ENCODE measurements at regions not wholly inside any gene's neighbourhood (a gene's known extent, or its start where the extent isn't known, plus 50 kb on each side); places are given as distances from the start of the nearest gene placed in this dataset.
A peak's percentile ranks its signal among the peaks of the same experiment; 100 is the strongest.

DNA sequence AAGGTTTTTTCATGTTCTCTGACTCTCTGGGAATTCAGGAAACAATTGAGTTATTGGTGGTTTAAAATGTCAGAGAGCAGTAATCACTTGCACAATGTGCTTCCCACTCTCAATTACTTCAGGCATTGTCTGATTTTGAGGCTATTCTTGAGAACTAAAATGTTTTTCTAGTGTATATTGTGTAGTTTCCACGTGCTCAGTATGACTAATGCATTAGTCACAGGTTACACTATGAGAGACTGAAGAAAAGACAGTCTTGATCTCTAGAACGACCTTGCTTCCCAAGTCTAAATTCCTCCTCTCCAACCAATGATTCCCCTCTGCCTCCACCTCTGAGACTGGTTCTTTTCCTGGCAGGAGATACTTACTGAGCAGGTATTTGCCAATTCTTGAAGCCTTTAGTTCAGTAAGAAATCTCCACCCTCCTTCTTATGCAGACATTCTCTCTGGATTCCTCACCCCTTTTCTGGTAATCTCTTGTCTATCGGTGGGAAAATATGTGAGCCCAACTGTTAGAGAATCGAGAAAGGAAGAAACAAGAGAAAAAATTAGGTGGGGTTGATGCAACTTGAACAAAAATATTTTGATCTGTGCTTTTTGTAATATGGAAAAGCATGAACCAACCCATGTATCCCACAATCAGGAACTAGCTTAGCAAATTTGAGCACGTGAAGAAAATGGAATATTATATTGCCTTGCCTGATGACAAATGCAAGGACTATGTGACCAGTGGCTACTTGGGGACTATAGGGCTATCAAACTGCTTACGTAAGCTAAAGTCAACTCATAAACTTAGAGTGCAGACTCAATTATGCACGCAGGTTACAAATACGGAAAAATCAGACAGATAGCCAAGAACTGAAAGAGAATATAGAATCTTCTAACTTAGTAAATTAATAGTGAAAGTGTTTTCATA lies 61.1 kb upstream of the SLC22A16 start:
- no peak overlapping the region for H3K4me3 ChIP-seq (ENCODE audit: low read depth, low read length)
- POLR2A ChIA-PET, result no interaction called here
- no peaks in the 10 kb centered on the region for H3K27me3 ChIP-seq (ENCODE audit: control insufficient read depth, insufficient read depth, low read length)
- CTCF ChIA-PET, result interaction anchor here (0.6 to 1.6 kb wide), 2 partner anchors 10 to 403 kb away, joined by 3 to 10 read pairs; no protein-coding TSS in a partner anchor
- peaks cover 12% of the 10 kb centered on the region for H3K9me3 ChIP-seq (ENCODE audit: control insufficient read depth, insufficient read depth, low read length)
- peak overlapping the region; percentile 85 for H3K27ac ChIP-seq (ENCODE audit: low read depth, low read length)
- DNase-seq (ENCODE audit: low read depth, low spot score), result peak; percentile 78
- TF ChIP-seq, protein P1, sequence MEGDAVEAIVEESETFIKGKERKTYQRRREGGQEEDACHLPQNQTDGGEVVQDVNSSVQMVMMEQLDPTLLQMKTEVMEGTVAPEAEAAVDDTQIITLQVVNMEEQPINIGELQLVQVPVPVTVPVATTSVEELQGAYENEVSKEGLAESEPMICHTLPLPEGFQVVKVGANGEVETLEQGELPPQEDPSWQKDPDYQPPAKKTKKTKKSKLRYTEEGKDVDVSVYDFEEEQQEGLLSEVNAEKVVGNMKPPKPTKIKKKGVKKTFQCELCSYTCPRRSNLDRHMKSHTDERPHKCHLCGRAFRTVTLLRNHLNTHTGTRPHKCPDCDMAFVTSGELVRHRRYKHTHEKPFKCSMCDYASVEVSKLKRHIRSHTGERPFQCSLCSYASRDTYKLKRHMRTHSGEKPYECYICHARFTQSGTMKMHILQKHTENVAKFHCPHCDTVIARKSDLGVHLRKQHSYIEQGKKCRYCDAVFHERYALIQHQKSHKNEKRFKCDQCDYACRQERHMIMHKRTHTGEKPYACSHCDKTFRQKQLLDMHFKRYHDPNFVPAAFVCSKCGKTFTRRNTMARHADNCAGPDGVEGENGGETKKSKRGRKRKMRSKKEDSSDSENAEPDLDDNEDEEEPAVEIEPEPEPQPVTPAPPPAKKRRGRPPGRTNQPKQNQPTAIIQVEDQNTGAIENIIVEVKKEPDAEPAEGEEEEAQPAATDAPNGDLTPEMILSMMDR (IDR thresholded peaks at IDR 0.05; ENCODE audit: low read depth, low read length), result no peak

DNA sequence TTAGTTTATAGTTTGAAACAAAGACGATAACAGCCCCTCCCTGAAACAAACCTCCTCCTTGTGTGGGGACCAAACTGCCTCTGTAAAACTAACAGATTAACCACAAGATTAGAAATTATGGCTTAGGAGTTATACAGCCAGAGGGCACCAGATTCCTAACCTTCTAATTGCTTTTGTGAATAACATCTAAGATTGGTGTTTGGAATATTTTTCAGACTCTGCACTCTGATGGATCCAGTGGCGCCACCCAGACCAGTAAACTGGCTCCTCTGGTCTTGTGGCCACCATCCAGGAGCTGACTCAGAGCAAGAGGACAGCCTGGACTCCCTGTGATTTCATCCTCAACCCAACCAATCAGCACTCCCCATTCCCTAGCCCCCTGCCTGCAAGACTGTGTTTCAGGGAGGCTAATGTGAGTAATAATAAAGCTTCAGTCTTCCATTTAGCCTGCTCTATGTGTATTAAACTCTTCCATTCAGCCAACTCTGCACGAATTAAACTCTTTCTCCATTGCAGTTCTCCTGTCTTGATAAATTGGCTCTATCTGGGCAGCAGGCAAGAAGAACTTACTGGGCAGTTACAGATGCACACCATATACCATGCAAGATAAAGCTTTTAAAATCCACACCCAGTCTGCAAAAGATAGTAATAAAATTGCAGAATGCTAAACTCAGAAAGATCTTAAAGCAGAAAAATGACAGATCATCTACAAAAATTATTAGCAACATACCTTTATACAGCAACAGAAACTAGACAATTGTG lies 58.5 kb upstream of the SLC22A16 start:
- no peak overlapping the region for H3K4me3 ChIP-seq (ENCODE audit: low read depth, low read length)
- H3K27me3 ChIP-seq (ENCODE audit: control insufficient read depth, insufficient read depth, low read length), result no peaks in the 10 kb centered on the region
- POLR2A ChIA-PET, result no interaction called here
- peaks cover 19% of the 10 kb centered on the region for H3K9me3 ChIP-seq (ENCODE audit: control insufficient read depth, insufficient read depth, low read length)
- TF ChIP-seq, protein P1 (IDR thresholded peaks at IDR 0.05; ENCODE audit: low read depth, low read length), result no peak
- no peak for DNase-seq (ENCODE audit: low read depth, low spot score)
- H3K27ac ChIP-seq (ENCODE audit: low read depth, low read length), result no peak overlapping the region
- CTCF ChIA-PET, result interaction anchor here (0.6 to 1.2 kb wide), 2 partner anchors 17 to 1218 kb away, joined by 3 to 5 read pairs; no protein-coding TSS in a partner anchor

DNA sequence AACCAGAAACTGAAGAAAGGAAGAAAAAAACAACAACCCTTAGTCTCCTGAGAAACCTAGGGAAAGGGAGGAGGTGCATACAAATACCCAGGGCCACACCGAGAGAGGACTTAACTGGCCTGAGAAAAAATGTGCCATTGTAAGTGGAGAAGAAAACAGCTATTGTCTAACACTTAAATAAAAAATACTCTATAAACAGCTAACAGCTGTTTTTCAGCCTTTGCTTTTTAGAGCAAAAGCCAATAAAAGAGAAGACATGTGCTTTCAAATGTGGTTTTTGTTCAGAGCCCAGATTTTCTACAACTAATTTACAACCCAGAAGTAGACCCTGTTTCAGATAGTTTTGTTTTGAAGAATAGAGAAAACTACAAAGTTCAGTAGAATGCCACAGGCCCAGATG lies 56.0 kb upstream of the SLC22A16 start:
- POLR2A ChIA-PET, result no interaction called here
- Histone ChIP-seq H3K27me3 (ENCODE audit: control insufficient read depth, insufficient read depth, low read length) (no peaks in the 10 kb centered on the region), H3K27ac (ENCODE audit: low read depth, low read length) (no peak overlapping the region), H3K9me3 (ENCODE audit: control insufficient read depth, insufficient read depth, low read length) (peaks cover 15% of the 10 kb centered on the region; the same call in 1 of the 2 replicates), H3K4me3 (ENCODE audit: low read depth, low read length) (no peak overlapping the region)
- DNase-seq (ENCODE audit: low read depth, low spot score), result no peak
- CTCF ChIA-PET, result interaction anchor here (1.4 kb wide), 1 partner anchor 726 kb away, joined by 3 read pairs; a partner anchor contains a TSS
- TF ChIP-seq, protein P1 (IDR thresholded peaks at IDR 0.05; ENCODE audit: low read depth, low read length), result no peak

DNA sequence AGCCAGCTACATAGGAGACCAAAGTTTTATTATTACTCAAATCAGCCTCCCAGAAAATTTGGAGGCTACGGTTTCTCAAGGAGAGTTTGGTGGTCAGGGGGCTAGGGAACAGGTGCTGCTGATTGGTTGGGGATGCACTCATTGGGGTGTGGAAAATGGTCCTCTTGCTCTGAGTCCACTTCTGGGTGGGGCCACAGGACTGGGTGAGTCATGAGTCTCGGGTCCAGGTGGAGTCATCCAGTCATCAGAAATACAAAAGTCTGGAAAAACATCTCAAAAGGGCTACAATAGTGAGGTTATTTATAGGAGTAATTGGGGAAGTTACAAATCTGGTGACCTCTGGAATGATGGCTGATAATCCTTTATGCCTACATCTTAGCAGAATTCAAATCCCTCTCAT lies 54.3 kb upstream of the SLC22A16 start:
- DNase-seq (ENCODE audit: low read depth, low spot score), result no peak
- Histone ChIP-seq H3K4me3 (ENCODE audit: low read depth, low read length) (no peak overlapping the region), H3K27me3 (ENCODE audit: control insufficient read depth, insufficient read depth, low read length) (no peaks in the 10 kb centered on the region), H3K27ac (ENCODE audit: low read depth, low read length) (no peak overlapping the region), H3K9me3 (ENCODE audit: control insufficient read depth, insufficient read depth, low read length) (peaks cover 15% of the 10 kb centered on the region; the same call in 1 of the 2 replicates)
- POLR2A ChIA-PET, result no interaction called here
- TF ChIP-seq, protein P1 (IDR thresholded peaks at IDR 0.05; ENCODE audit: low read depth, low read length), result no peak
- CTCF ChIA-PET, result interaction anchor here (0.7 kb wide), 1 partner anchor 153 kb away, joined by 3 read pairs; no protein-coding TSS in a partner anchor
